DMS153 treated with DMSO at 0.1 percent for 48 hours (cell line): ENCODE measurements at regions not wholly inside any gene's neighbourhood (a gene's known extent, or its start where the extent isn't known, plus 50 kb on each side); places are given as distances from the start of the nearest gene placed in this dataset.
"Not testable (repeated sequence)": the region's sequence is repeated elsewhere in the genome, so short reads cannot be mapped to it uniquely, and the experiment has no call there.

Experiments used
- DNase-seq: peaks from one replicate; lab custom pipeline; 2025; ENCODE audit not compliant: unreplicated experiment; lab: John Stamatoyannopoulos, UW

- no peak for DNase-seq
Measured at GRCh38 chr5:2353871-2354440, 397.5 kb downstream of the IRX2 start.

- DNase-seq, result no peak
Measured at GRCh38 chr5:2353211-2353610, 398.3 kb downstream of the IRX2 start.

GRCh38 chr5:2352101-2352861, 399.2 kb downstream of the IRX2 start:
- no peak for DNase-seq

- DNase-seq, result not testable (repeated sequence)
Measured at GRCh38 chr5:2349768-2350167, 401.7 kb downstream of the IRX2 start.

- DNase-seq, result no peak
Measured at GRCh38 chr5:2338686-2339085, 412.8 kb downstream of the IRX2 start.

GRCh38 chr5:2335733-2336515, 415.6 kb downstream of the IRX2 start:
- no peak for DNase-seq

- peak; percentile 44 for DNase-seq
Measured at GRCh38 chr5:2335125-2335732, 416.2 kb downstream of the IRX2 start.

GRCh38 chr5:2334719-2335118, 416.8 kb downstream of the IRX2 start:
- DNase-seq, result peak; percentile 68

GRCh38 chr5:2333291-2333690, 418.2 kb downstream of the IRX2 start:
- DNase-seq, result no peak

- DNase-seq, result no peak
Measured at GRCh38 chr5:2332521-2332920, 419.0 kb downstream of the IRX2 start.

GRCh38 chr5:2330325-2331130, 420.9 kb downstream of the IRX2 start:
- no peak for DNase-seq

- no peak for DNase-seq
Measured at GRCh38 chr5:2329741-2330140, 421.7 kb downstream of the IRX2 start.

GRCh38 chr5:2326601-2327000, 424.9 kb downstream of the IRX2 start:
- DNase-seq, result no peak

GRCh38 chr5:2324788-2325187, 426.7 kb downstream of the IRX2 start:
- no peak for DNase-seq

GRCh38 chr5:2320611-2321010, 430.9 kb downstream of the IRX2 start:
- no peak for DNase-seq

- no peak for DNase-seq
Measured at GRCh38 chr5:2317540-2317939, 433.9 kb downstream of the IRX2 start.

GRCh38 chr5:2311851-2312250, 429.1 kb upstream of the IRX4 start:
- no peak for DNase-seq

- DNase-seq, result no peak
Measured at GRCh38 chr5:2310946-2311345, 428.2 kb upstream of the IRX4 start.

- DNase-seq, result no peak
Measured at GRCh38 chr5:2307631-2308030, 424.9 kb upstream of the IRX4 start.

- DNase-seq, result no peak
Measured at GRCh38 chr5:2306711-2307110, 424.0 kb upstream of the IRX4 start.
